GM18505 (cell line): ENCODE measurements at regions not wholly inside any gene's neighbourhood (a gene's known extent, or its start where the extent isn't known, plus 50 kb on each side); places are given as distances from the start of the nearest gene placed in this dataset.
"Not testable (repeated sequence)": the region's sequence is repeated elsewhere in the genome, so short reads cannot be mapped to it uniquely, and the experiment has no call there.

Source experiments
- ATAC-seq: cut with Tn5 transposase; IDR thresholded peaks from one replicate; pipeline ENCODE4 v1.9.1; 2021; ENCODE audit not compliant: unreplicated experiment
- POLR2A ChIP-seq: IDR thresholded peaks from 4 replicates; pipeline ENCODE4 v1.6.1; 2011; ENCODE audit warnings: borderline replicate concordance; ENCODE audit not compliant: insufficient read depth, insufficient read length; ENCODE audit errors: extremely low read depth

- no peak for TF ChIP-seq POLR2A
- ATAC-seq: no peak
These were observed 152.7 kb upstream of the AADAT start for GRCh38 chr4:170242471-170242870.

GRCh38 chr4:170234800-170235199 lies 145.0 kb upstream of the AADAT start:
- ATAC-seq: peak; percentile 73
- TF ChIP-seq POLR2A: no peak

GRCh38 chr4:170231377-170231776 lies 141.6 kb upstream of the AADAT start:
- TF ChIP-seq POLR2A: no peak

GRCh38 chr4:170230242-170230641 lies 140.5 kb upstream of the AADAT start:
- no peak for TF ChIP-seq POLR2A

More at GRCh38 chr4:170231377-170231776, 141.6 kb upstream of the AADAT start:
- no peak for ATAC-seq

GRCh38 chr4:170229006-170229405 lies 139.2 kb upstream of the AADAT start:
- ATAC-seq: no peak
- TF ChIP-seq POLR2A: no peak

More at GRCh38 chr4:170230242-170230641, 140.5 kb upstream of the AADAT start:
- ATAC-seq: no peak

GRCh38 chr4:170227928-170228327 lies 138.2 kb upstream of the AADAT start:
- no peak for ATAC-seq
- no peak for TF ChIP-seq POLR2A

GRCh38 chr4:170226288-170226687 lies 136.5 kb upstream of the AADAT start:
- ATAC-seq: no peak
- TF ChIP-seq POLR2A: no peak

- no peak for ATAC-seq
- no peak for TF ChIP-seq POLR2A
These were observed 125.0 kb upstream of the AADAT start for GRCh38 chr4:170214731-170215130.

GRCh38 chr4:170214101-170214500 lies 124.3 kb upstream of the AADAT start:
- no peak for TF ChIP-seq POLR2A
- ATAC-seq: no peak

GRCh38 chr4:170202721-170203120 lies 113.0 kb upstream of the AADAT start:
- no peak for TF ChIP-seq POLR2A
- peak; percentile 91 for ATAC-seq

GRCh38 chr4:170198747-170199146 lies 109.0 kb upstream of the AADAT start:
- no peak for ATAC-seq
- no peak for TF ChIP-seq POLR2A

GRCh38 chr4:170194794-170195193 lies 105.0 kb upstream of the AADAT start:
- not testable (repeated sequence) for ATAC-seq

GRCh38 chr4:170193496-170193895 lies 103.7 kb upstream of the AADAT start:
- no peak for TF ChIP-seq POLR2A
- ATAC-seq: no peak

- TF ChIP-seq POLR2A: no peak
- no peak for ATAC-seq
These were observed 100.5 kb upstream of the AADAT start for GRCh38 chr4:170190265-170190664.

GRCh38 chr4:170170861-170171260 lies 81.1 kb upstream of the AADAT start:
- TF ChIP-seq POLR2A: no peak

GRCh38 chr4:170169699-170170098 lies 79.9 kb upstream of the AADAT start:
- no peak for ATAC-seq
- TF ChIP-seq POLR2A: no peak

More at GRCh38 chr4:170170861-170171260, 81.1 kb upstream of the AADAT start:
- no peak for ATAC-seq

- TF ChIP-seq POLR2A: no peak
- ATAC-seq: no peak
These were observed 77.9 kb upstream of the AADAT start for GRCh38 chr4:170167678-170168077.

- not testable (repeated sequence) for ATAC-seq
These were observed 76.4 kb upstream of the AADAT start for GRCh38 chr4:170166193-170166592.
